ENCODE measurements at regions not wholly inside any gene's neighbourhood (a gene's known extent, or its start where the extent isn't known, plus 50 kb on each side); places are given as distances from the start of the nearest gene placed in this dataset.

DNA sequence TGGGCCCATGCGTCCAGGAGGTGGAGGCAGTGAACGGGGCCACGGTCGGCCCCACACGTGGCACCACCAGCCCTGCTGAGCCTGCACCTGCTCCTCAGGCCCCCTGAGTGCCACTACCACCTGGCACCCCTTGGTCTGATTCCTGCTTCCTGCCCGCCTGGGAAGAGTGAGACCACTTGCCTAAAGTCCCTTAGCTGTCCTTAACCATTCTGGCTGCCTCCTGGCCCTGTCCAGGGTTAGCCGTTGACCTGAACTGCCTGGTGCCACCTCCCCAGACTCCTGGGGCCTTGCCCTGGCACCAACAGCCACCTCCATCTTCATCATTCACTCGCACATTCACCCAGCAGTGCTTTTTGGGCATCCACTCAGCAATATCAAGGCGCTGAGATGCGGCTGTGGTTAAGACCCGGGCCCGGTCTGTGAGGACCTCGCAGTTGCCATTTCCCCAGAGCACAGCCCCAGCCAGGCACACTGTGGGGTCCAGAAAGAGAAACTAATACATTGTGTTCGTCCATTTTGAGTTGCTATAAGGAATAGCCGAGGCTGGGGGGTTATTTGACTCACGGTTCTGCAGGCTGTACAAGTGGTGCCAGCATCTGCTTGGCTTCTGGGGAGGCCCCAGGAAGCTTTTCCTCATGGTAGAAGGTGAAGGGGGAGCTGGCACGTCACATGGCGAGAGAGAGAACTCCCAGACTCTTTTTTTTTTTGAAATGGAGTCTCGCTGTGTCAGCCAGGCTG is 318.4 kb downstream of the SEC14L1 start:
- H3K4me3 ChIP-seq = no peak overlapping the region
- 95 to 96% methylated on average over 19 of the region's 19 CpGs for WGBS, 2 donors
- DNase-seq (no peak), FAIRE-seq (no peak), ATAC-seq (no peak)
- TF ChIP-seq, protein P1, sequence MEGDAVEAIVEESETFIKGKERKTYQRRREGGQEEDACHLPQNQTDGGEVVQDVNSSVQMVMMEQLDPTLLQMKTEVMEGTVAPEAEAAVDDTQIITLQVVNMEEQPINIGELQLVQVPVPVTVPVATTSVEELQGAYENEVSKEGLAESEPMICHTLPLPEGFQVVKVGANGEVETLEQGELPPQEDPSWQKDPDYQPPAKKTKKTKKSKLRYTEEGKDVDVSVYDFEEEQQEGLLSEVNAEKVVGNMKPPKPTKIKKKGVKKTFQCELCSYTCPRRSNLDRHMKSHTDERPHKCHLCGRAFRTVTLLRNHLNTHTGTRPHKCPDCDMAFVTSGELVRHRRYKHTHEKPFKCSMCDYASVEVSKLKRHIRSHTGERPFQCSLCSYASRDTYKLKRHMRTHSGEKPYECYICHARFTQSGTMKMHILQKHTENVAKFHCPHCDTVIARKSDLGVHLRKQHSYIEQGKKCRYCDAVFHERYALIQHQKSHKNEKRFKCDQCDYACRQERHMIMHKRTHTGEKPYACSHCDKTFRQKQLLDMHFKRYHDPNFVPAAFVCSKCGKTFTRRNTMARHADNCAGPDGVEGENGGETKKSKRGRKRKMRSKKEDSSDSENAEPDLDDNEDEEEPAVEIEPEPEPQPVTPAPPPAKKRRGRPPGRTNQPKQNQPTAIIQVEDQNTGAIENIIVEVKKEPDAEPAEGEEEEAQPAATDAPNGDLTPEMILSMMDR (IDR thresholded peaks at IDR 0.05) = no peak
- H3K27me3 ChIP-seq = no peaks in the 10 kb centered on the region
- peaks cover 0 to 7% (median 0%) of the 10 kb centered on the region in 3 donors for H3K4me1 ChIP-seq
- intact Hi-C loops (cut with DNase I) = no loop called here
- H3K9me3 ChIP-seq = no peaks in the 10 kb centered on the region
- H3K27ac ChIP-seq = no peak overlapping the region
- no peaks in the 10 kb centered on the region for H3K36me3 ChIP-seq

GRCh38 chr17:77460514-77461046 is 319.8 kb downstream of the SEC14L1 start:
- Histone ChIP-seq H3K9me3 (no peaks in the 10 kb centered on the region), H3K4me3 (no peak overlapping the region), H3K27ac (peak overlapping the region in 1 of 4 donors; percentile 26), H3K36me3 (no peaks in the 10 kb centered on the region), H3K27me3 (no peaks in the 10 kb centered on the region), H3K4me1 (peaks cover 0 to 5% (median 0%) of the 10 kb centered on the region in 3 donors)
- WGBS, 2 donors = 73 to 84% methylated on average over 9 of the region's 9 CpGs
- TF ChIP-seq, protein P1 (IDR thresholded peaks at IDR 0.05) = no peak
- intact Hi-C loops (cut with DNase I) = no loop called here
- DNase-seq (no peak), ATAC-seq (peak in 2 of 4 donors; percentile 8 to 14), FAIRE-seq (no peak)

GRCh38 chr17:77461277-77462057 is 320.7 kb downstream of the SEC14L1 start:
- Histone ChIP-seq H3K9me3 (no peaks in the 10 kb centered on the region), H3K4me3 (no peak overlapping the region), H3K4me1 (peaks cover 0 to 5% (median 0%) of the 10 kb centered on the region in 3 donors), H3K36me3 (no peaks in the 10 kb centered on the region), H3K27me3 (no peaks in the 10 kb centered on the region), H3K27ac (peak overlapping the region in 2 of 4 donors; percentile 5 to 26)
- DNase-seq = no peak
- intact Hi-C loops (cut with DNase I) = no loop called here
- 79 to 82% methylated on average over 16 of the region's 16 CpGs for WGBS, 2 donors
- no peak for ATAC-seq
- no peak for FAIRE-seq
- TF ChIP-seq, protein P1 (IDR thresholded peaks at IDR 0.05) = no peak

DNA sequence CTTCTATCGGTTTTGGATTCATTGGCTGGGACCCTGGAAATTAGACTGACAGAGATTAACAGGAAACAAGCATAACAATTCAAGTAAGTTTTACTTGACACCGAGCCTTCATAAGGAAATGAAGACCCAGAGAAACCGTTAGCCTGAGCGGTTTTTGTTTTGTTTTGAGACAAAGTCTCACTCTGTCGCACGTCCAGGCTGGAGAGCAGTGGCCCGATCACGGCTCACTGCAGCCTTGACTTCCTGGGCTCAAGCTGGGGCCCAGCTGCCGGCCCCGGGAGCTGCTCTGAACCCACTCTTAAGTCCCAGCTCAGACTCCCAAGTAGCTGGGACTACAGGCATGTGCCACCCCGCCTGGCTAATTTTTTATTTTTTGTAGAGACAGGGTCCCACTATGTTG is 321.3 kb downstream of the SEC14L1 start:
- TF ChIP-seq, protein P1 (IDR thresholded peaks at IDR 0.05) = no peak
- peaks cover 0 to 5% (median 0%) of the 10 kb centered on the region in 3 donors for H3K4me1 ChIP-seq
- no peaks in the 10 kb centered on the region for H3K27me3 ChIP-seq
- no peak overlapping the region for H3K4me3 ChIP-seq
- ATAC-seq (no peak), FAIRE-seq (no peak), DNase-seq (no peak)
- WGBS, 2 donors = 84 to 85% methylated on average over 11 of the region's 11 CpGs
- H3K36me3 ChIP-seq = no peaks in the 10 kb centered on the region
- H3K9me3 ChIP-seq = no peaks in the 10 kb centered on the region
- peak overlapping the region in 2 of 4 donors; percentile 5 to 26 for H3K27ac ChIP-seq
- intact Hi-C loops (cut with DNase I) = no loop called here

Measured in pancreas (tissue), 10 donors.